H1 (cell line): ENCODE measurements at regions not wholly inside any gene's neighbourhood (a gene's known extent, or its start where the extent isn't known, plus 50 kb on each side); places are given as distances from the start of the nearest gene placed in this dataset.
A peak's percentile ranks its signal among the peaks of the same experiment; 100 is the strongest.

ENCODE experiments used
- CTCF ChIA-PET: fragments of 300-600 bp; sonication (Branson Sonifier 250); formaldehyde crosslinking; loops from one replicate; lab custom pipeline; 2021; ENCODE audit not compliant: partially characterized antibody; lab: Charles Lee
- POLR2A ChIA-PET: fragments of 300-600 bp; sonication (Branson Sonifier 250); formaldehyde crosslinking; loops from one replicate; lab custom pipeline; 2021; ENCODE audit warnings: inconsistent platforms; ENCODE audit not compliant: partially characterized antibody; lab: Charles Lee
- DNase-seq, 2 experiments: peaks; one replicate each; pipeline versions ENCODE4 v3.0.0 to v3.0.0-alpha.2; 2010 to 2022; ENCODE audit warnings: low spot score in 2 of 2, low read depth in 1 of 2, mixed read lengths in 1 of 2
- FAIRE-seq: peaks from 2 replicates; lab custom pipeline; 2011; peaks lifted over from hg19 to GRCh38; lab: Jason Lieb, UNC
- H2AFZ ChIP-seq: 2 replicates; pipeline ENCODE4 v1.8.1; 2012; ENCODE audit warnings: low read length, inconsistent platforms
- H2AK5ac ChIP-seq: 2 replicates; pipeline ENCODE4 v1.6.1; 2013; ENCODE audit warnings: low read depth, low read length
- H2BK120ac ChIP-seq: replicated peaks from 2 replicates; pipeline ENCODE3; 2013; ENCODE audit warnings: low read depth, low read length, inconsistent platforms
- H2BK12ac ChIP-seq: 2 replicates; pipeline ENCODE4 v1.6.1; 2013; ENCODE audit warnings: low read depth, low read length
- H2BK15ac ChIP-seq: 2 replicates; pipeline ENCODE4 v1.6.1; 2013; ENCODE audit warnings: low read length
- H2BK20ac ChIP-seq: 2 replicates; pipeline ENCODE4 v1.6.1; 2013; ENCODE audit warnings: low read length
- H2BK5ac ChIP-seq: 2 replicates; pipeline ENCODE4 v1.6.1; 2013; ENCODE audit warnings: low read depth, low read length
- H3K14ac ChIP-seq: 2 replicates; pipeline ENCODE4 v1.6.1; 2013; ENCODE audit warnings: inconsistent platforms; ENCODE audit not compliant: insufficient read length
- H3K18ac ChIP-seq: 2 replicates; pipeline ENCODE4 v1.6.1; 2013; ENCODE audit warnings: low read length; ENCODE audit errors: extremely low read depth
- H3K23ac ChIP-seq: 2 replicates; pipeline ENCODE4 v1.6.1; 2013; ENCODE audit warnings: inconsistent platforms; ENCODE audit not compliant: insufficient read length
- H3K23me2 ChIP-seq: 2 replicates; pipeline ENCODE4 v1.6.1; 2013; ENCODE audit warnings: low read depth, low read length
- H3K27ac ChIP-seq: 2 replicates; pipeline ENCODE4 v1.6.1; 2011; ENCODE audit warnings: low read depth, low read length, inconsistent platforms
- H3K27me3 ChIP-seq, 4 experiments: replicated peaks in 1 of 4; 1 replicate in 1 of 4; 2 replicates in 3 of 4; pipeline versions ENCODE4 v1.6.1 to v1.8.1; 2011 to 2013; ENCODE audit warnings: low read length in 3 of 4, mild to moderate bottlenecking in 3 of 4, inconsistent platforms in 2 of 4, mixed read lengths in 2 of 4, moderate library complexity in 1 of 4; ENCODE audit not compliant: control insufficient read depth in 3 of 4, insufficient read depth in 3 of 4; ENCODE audit errors: extremely low read depth in 1 of 4
- H3K36me3 ChIP-seq, 4 experiments: 2 replicates each; pipeline versions ENCODE4 v1.6.1 to v1.8.1; 2011 to 2013; ENCODE audit warnings: mild to moderate bottlenecking in 4 of 4, low read length in 3 of 4, moderate library complexity in 2 of 4, control low read depth in 1 of 4, inconsistent platforms in 1 of 4; ENCODE audit not compliant: insufficient read depth in 4 of 4, control insufficient read depth in 2 of 4
- H3K4ac ChIP-seq: replicated peaks from 2 replicates; pipeline ENCODE3; 2013; ENCODE audit warnings: low read length, low read depth, mixed read lengths, inconsistent platforms; ENCODE audit not compliant: insufficient read length
- H3K4me1 ChIP-seq, 4 experiments: replicated peaks in 1 of 4; 1 replicate in 1 of 4; 2 replicates in 3 of 4; pipeline versions ENCODE4 v1.6.1 to v1.8.1; 2011 to 2013; ENCODE audit warnings: low read length in 3 of 4, inconsistent platforms in 2 of 4, mixed read lengths in 1 of 4; ENCODE audit not compliant: insufficient read depth in 4 of 4, control insufficient read depth in 3 of 4
- H3K4me2 ChIP-seq, 2 experiments: 2 replicates each; pipeline versions ENCODE4 v1.6.1 to v1.8.1; 2011 to 2013; ENCODE audit warnings: low read depth in 2 of 2, low read length in 2 of 2, control low read depth in 1 of 2, inconsistent platforms in 1 of 2, mild to moderate bottlenecking in 1 of 2; ENCODE audit not compliant: insufficient read depth in 1 of 2
- H3K4me3 ChIP-seq, 4 experiments: fragments of 200-600, 300-600 bp in 1 of 4; sonication (generic), shearing (Covaris generic), sonication (Bioruptor Twin) in 1 of 4; 2 replicates each; pipeline versions ENCODE4 v1.5.1 to v1.8.1; 2011 to 2016; ENCODE audit warnings: low read length in 4 of 4, low read depth in 3 of 4, control low read depth in 2 of 4, inconsistent platforms in 2 of 4, mild to moderate bottlenecking in 2 of 4, mixed read lengths in 1 of 4, moderate library complexity in 1 of 4; ENCODE audit not compliant: insufficient read depth in 2 of 4; ENCODE audit errors: extremely low read depth in 1 of 4
- H3K56ac ChIP-seq: replicated peaks from 2 replicates; pipeline ENCODE3; 2013; ENCODE audit warnings: low read depth, mild to moderate bottlenecking, mixed read lengths, low read length, inconsistent platforms; ENCODE audit not compliant: insufficient read length
- H3K79me1 ChIP-seq: 2 replicates; pipeline ENCODE4 v1.6.1; 2013; ENCODE audit warnings: low read depth, low read length, control low read depth
- H3K79me2 ChIP-seq, 2 experiments: 2 replicates each; pipeline versions ENCODE4 v1.6.1 to v1.8.1; 2012 to 2013; ENCODE audit warnings: low read length in 2 of 2, mild to moderate bottlenecking in 2 of 2, inconsistent platforms in 1 of 2; ENCODE audit not compliant: insufficient read depth in 2 of 2, control insufficient read depth in 1 of 2
- H3K9ac ChIP-seq, 4 experiments: replicated peaks in 1 of 4; 1 replicate in 1 of 4; 2 replicates in 3 of 4; pipeline versions ENCODE4 v1.6.1 to v1.8.1; 2011 to 2013; ENCODE audit warnings: low read depth in 3 of 4, low read length in 3 of 4, control low read depth in 2 of 4, mild to moderate bottlenecking in 2 of 4, moderate library complexity in 2 of 4, inconsistent platforms in 1 of 4; ENCODE audit errors: extremely low read depth in 1 of 4
- H3K9me3 ChIP-seq, 2 experiments: 2 replicates each; pipeline versions ENCODE4 v1.6.1 to v1.8.1; 2012 to 2013; ENCODE audit warnings: mild to moderate bottlenecking in 2 of 2, moderate library complexity in 2 of 2, control low read depth in 1 of 2, inconsistent platforms in 1 of 2, low read depth in 1 of 2, low read length in 1 of 2, mixed read lengths in 1 of 2; ENCODE audit not compliant: insufficient read depth in 2 of 2
- H4K20me1 ChIP-seq, 2 experiments: replicated peaks in 1 of 2; 2 replicates each; pipeline versions ENCODE3 to v1.8.1; 2011 to 2013; ENCODE audit warnings: inconsistent platforms in 2 of 2, low read length in 2 of 2, mild to moderate bottlenecking in 1 of 2; ENCODE audit not compliant: insufficient read depth in 2 of 2, control insufficient read depth in 1 of 2
- H4K5ac ChIP-seq: 2 replicates; pipeline ENCODE4 v1.6.1; 2013; ENCODE audit warnings: low read length, low read depth, mixed read lengths, inconsistent platforms; ENCODE audit not compliant: insufficient read length
- H4K8ac ChIP-seq: 2 replicates; pipeline ENCODE4 v1.8.0; 2013; ENCODE audit warnings: mild to moderate bottlenecking, moderate library complexity, low read length, inconsistent platforms; ENCODE audit not compliant: insufficient read depth; ENCODE audit errors: extremely low read depth
- H4K91ac ChIP-seq: replicated peaks from 2 replicates; pipeline ENCODE3; 2013; ENCODE audit warnings: low read length, mixed read lengths, inconsistent platforms; ENCODE audit not compliant: insufficient read length
- ASH2L ChIP-seq: fragments of 200-600, 300-600 bp; sonication (generic); IDR thresholded peaks from one replicate; pipeline ENCODE4 v1.7.1; 2017; ENCODE audit warnings: low read length
- CTCF ChIP-seq, 3 experiments: IDR thresholded peaks; 1 replicate in 2 of 3; 2 replicates in 1 of 3; pipeline versions ENCODE4 v1.5.1 to v1.6.1; 2011; ENCODE audit warnings: low read length in 3 of 3, mild to moderate bottlenecking in 3 of 3, inconsistent platforms in 2 of 3, low read depth in 1 of 3, moderate library complexity in 1 of 3; ENCODE audit not compliant: insufficient read depth in 1 of 3; ENCODE audit errors: control extremely low read depth in 1 of 3
- RAD21 ChIP-seq, 2 experiments: IDR thresholded peaks in 1 of 2; conservative IDR thresholded peaks in 1 of 2; 2 replicates each; pipeline ENCODE4 v1.6.1; 2011; ENCODE audit warnings: low read depth in 2 of 2, low read length in 2 of 2, improper control_type of control experiment in 1 of 2, inconsistent platforms in 1 of 2, mild to moderate bottlenecking in 1 of 2, moderate library complexity in 1 of 2
- WGBS, 2 experiments: shearing (Covaris generic) in 1 of 2; methylation state at CpG; one replicate each; pipeline versions ENCODE4 v1.1.6 to v1.1.7; 2013 to 2015; ENCODE audit warnings: low lambda C conversion rate in 2 of 2, mixed read lengths in 2 of 2, inconsistent platforms in 1 of 2, low coverage in 1 of 2, missing lambda C conversion rate in 1 of 2; ENCODE audit not compliant: insufficient replicate concordance in 2 of 2, insufficient coverage in 1 of 2, insufficient read length in 1 of 2; ENCODE audit errors: extremely low coverage in 1 of 2, missing lambda C conversion rate in 1 of 2; 5-methylcytosine and 5-hydroxymethylcytosine counted together

- CTCF ChIA-PET = interaction anchor here (0.6 to 2.1 kb wide), 18 partner anchors 10 to 530 kb away, joined by 3 to 9 read pairs (median 4); no protein-coding TSS in a partner anchor
- 72% methylated on average over 4 of the region's 4 CpGs; no CpG with 5 or more reads in 1 of the 2 experiments for whole genome bisulfite sequencing, 2 experiments
These were observed 52.9 kb upstream of the BCL2L14 start for GRCh38 chr12:12017798-12018197.

More at GRCh38 chr12:12017798-12018197, 52.9 kb upstream of the BCL2L14 start:
- Histone ChIP-seq H2BK20ac (no peak overlapping the region), H2AK5ac (no peak overlapping the region), H4K91ac (no peak overlapping the region), H4K20me1 (no peaks in the 10 kb centered on the region), H3K36me3 (no peaks in the 10 kb centered on the region), H3K56ac (no peak overlapping the region), H4K5ac (no peak overlapping the region), H3K9me3 (no peaks in the 10 kb centered on the region), H2BK15ac (no peak overlapping the region), H3K79me1 (no peaks in the 10 kb centered on the region), H2BK12ac (0 out of 2 replicates have a peak overlapping the region, but pooled peaks have one; percentile 77), H3K14ac (no peak overlapping the region), H3K18ac (no peak overlapping the region), H2AFZ (no peak overlapping the region), H3K4ac (no peak overlapping the region), H3K4me1 (no peaks in the 10 kb centered on the region), H3K9ac (no peak overlapping the region), H3K27me3 (no peaks in the 10 kb centered on the region; a peak in 1 of 7 replicates), H3K4me2 (no peak overlapping the region), H3K4me3 (no peak overlapping the region), H2BK5ac (no peak overlapping the region; the same call in 1 of the 2 replicates), H3K79me2 (no peaks in the 10 kb centered on the region), H3K23me2 (no peaks in the 10 kb centered on the region), H3K23ac (no peak overlapping the region), H3K27ac (no peak overlapping the region), H2BK120ac (no peak overlapping the region), H4K8ac (no peak overlapping the region)
- peak; percentile 57 for FAIRE-seq
- DNase-seq = peak in 1 of 2 experiments; percentile 59
- TF ChIP-seq ASH2L (no peak), RAD21 (IDR thresholded peaks at IDR 0.05 in 1 of 2, conservative IDR thresholded peaks at IDR 0.05 in 1 of 2; ENCODE audit: low read depth in 2 of 2, low read length in 2 of 2) (peak; percentile 88 to 95), CTCF (IDR thresholded peaks at IDR 0.05; ENCODE audit: control extremely low read depth in 1 of 3, insufficient read depth in 1 of 3, low read depth in 1 of 3, low read length in 3 of 3) (peak; percentile 62 to 82 (median 65))
- POLR2A ChIA-PET = interaction anchor here (1.2 kb wide), 1 partner anchor 8 kb away, joined by 4 read pairs; no protein-coding TSS in a partner anchor
